Endothelial cell (in vitro differentiated cells): ENCODE measurements at regions not wholly inside any gene's neighbourhood (a gene's known extent, or its start where the extent isn't known, plus 50 kb on each side); places are given as distances from the start of the nearest gene placed in this dataset.

Experiments
- DNase-seq: peaks from one replicate; pipeline ENCODE4 v3.0.0; 2021; ENCODE audit warnings: low spot score
- H3K27ac Mint-ChIP-seq: one replicate; pipeline ENCODE4 v1.8.0; 2021; ENCODE audit warnings: mixed read lengths, inconsistent platforms; ENCODE audit not compliant: unreplicated experiment
- H3K27me3 Mint-ChIP-seq: one replicate; pipeline ENCODE4 v1.8.0; 2021; ENCODE audit warnings: mild to moderate bottlenecking, moderate library complexity, mixed read lengths, inconsistent platforms; ENCODE audit not compliant: unreplicated experiment
- H3K36me3 Mint-ChIP-seq: one replicate; pipeline ENCODE4 v1.8.0; 2021; ENCODE audit warnings: mild to moderate bottlenecking, low read depth, mixed read lengths, inconsistent platforms; ENCODE audit not compliant: unreplicated experiment
- H3K4me1 Mint-ChIP-seq: one replicate; pipeline ENCODE4 v1.8.0; 2021; ENCODE audit warnings: mild to moderate bottlenecking, mixed read lengths, inconsistent platforms; ENCODE audit not compliant: unreplicated experiment
- H3K4me3 Mint-ChIP-seq: one replicate; pipeline ENCODE4 v1.8.0; 2021; ENCODE audit warnings: mild to moderate bottlenecking, mixed read lengths, inconsistent platforms; ENCODE audit not compliant: unreplicated experiment
- H3K9me3 Mint-ChIP-seq: one replicate; pipeline ENCODE4 v1.8.0; 2021; ENCODE audit warnings: mixed read lengths, inconsistent platforms; ENCODE audit not compliant: unreplicated experiment
- CTCF ChIP-seq: fragments of 200-600 bp; sonication (generic); IDR thresholded peaks from one replicate; pipeline ENCODE4 v1.5.0; 2021; ENCODE audit warnings: antibody characterized with exemption; ENCODE audit not compliant: unreplicated experiment

GRCh38 chr20:63119121-63119962 is 96.6 kb downstream of the YTHDF1 start:
- no peaks in the 10 kb centered on the region for H3K4me1 Mint-ChIP-seq
- no peak for DNase-seq
- no peak overlapping the region for H3K27ac Mint-ChIP-seq
- H3K27me3 Mint-ChIP-seq, result peaks cover 18% of the 10 kb centered on the region
- H3K9me3 Mint-ChIP-seq, result no peaks in the 10 kb centered on the region
- H3K4me3 Mint-ChIP-seq, result no peak overlapping the region
- no peaks in the 10 kb centered on the region for H3K36me3 Mint-ChIP-seq
- TF ChIP-seq CTCF, result no peak

GRCh38 chr20:63118303-63119120 is 97.4 kb downstream of the YTHDF1 start:
- Mint-ChIP-seq H3K36me3 (no peaks in the 10 kb centered on the region), H3K27me3 (peaks cover 18% of the 10 kb centered on the region), H3K4me1 (no peaks in the 10 kb centered on the region), H3K4me3 (peak overlapping the region; percentile 11), H3K27ac (no peak overlapping the region), H3K9me3 (no peaks in the 10 kb centered on the region)
- no peak for DNase-seq
- no peak for TF ChIP-seq CTCF

GRCh38 chr20:63117661-63118302 is 98.1 kb downstream of the YTHDF1 start:
- H3K9me3 Mint-ChIP-seq, result no peaks in the 10 kb centered on the region
- H3K4me1 Mint-ChIP-seq, result no peaks in the 10 kb centered on the region
- H3K27me3 Mint-ChIP-seq, result peaks cover 18% of the 10 kb centered on the region
- no peak overlapping the region for H3K4me3 Mint-ChIP-seq
- H3K27ac Mint-ChIP-seq, result no peak overlapping the region
- DNase-seq, result no peak
- no peak for TF ChIP-seq CTCF
- no peaks in the 10 kb centered on the region for H3K36me3 Mint-ChIP-seq

GRCh38 chr20:63117151-63117550 is 98.8 kb downstream of the YTHDF1 start:
- DNase-seq, result no peak
- Mint-ChIP-seq H3K27me3 (peaks cover 18% of the 10 kb centered on the region), H3K36me3 (no peaks in the 10 kb centered on the region), H3K9me3 (no peaks in the 10 kb centered on the region), H3K4me3 (no peak overlapping the region), H3K27ac (no peak overlapping the region), H3K4me1 (no peaks in the 10 kb centered on the region)
- no peak for TF ChIP-seq CTCF
